ENCODE measurements at regions not wholly inside any gene's neighbourhood (a gene's known extent, or its start where the extent isn't known, plus 50 kb on each side); places are given as distances from the start of the nearest gene placed in this dataset.

DNA sequence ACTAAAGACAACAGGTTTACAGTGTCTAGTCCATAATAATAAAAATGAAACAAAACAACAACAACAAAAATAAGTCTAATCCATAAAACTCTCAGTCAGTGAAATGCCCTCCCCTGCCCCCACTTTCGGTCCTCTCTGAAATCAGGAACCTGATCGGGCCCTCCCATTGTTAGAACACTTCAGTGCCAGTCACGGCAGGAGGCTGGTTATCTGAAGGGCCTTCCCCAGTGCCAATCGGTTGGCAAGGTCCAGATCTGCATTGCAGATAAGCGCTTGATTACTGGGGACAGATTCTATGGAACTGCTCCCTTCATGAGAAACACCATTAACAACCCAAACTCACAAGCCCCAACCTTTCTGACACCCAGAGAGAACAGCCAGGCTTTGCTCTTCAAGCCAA, 72.2 kb upstream of the EEPD1 start:
- no peak for DNase-seq (ENCODE audit: low spot score in 2 of 2)
- Histone ChIP-seq H3K9me3 (no peaks in the 10 kb centered on the region), H3K4me3 (no peak overlapping the region), H3K36me3 (no peaks in the 10 kb centered on the region), H3K27me3 (no peaks in the 10 kb centered on the region), H3K4me1 (no peaks in the 10 kb centered on the region), H3K27ac (no peak overlapping the region)
- TF ChIP-seq, protein P1, sequence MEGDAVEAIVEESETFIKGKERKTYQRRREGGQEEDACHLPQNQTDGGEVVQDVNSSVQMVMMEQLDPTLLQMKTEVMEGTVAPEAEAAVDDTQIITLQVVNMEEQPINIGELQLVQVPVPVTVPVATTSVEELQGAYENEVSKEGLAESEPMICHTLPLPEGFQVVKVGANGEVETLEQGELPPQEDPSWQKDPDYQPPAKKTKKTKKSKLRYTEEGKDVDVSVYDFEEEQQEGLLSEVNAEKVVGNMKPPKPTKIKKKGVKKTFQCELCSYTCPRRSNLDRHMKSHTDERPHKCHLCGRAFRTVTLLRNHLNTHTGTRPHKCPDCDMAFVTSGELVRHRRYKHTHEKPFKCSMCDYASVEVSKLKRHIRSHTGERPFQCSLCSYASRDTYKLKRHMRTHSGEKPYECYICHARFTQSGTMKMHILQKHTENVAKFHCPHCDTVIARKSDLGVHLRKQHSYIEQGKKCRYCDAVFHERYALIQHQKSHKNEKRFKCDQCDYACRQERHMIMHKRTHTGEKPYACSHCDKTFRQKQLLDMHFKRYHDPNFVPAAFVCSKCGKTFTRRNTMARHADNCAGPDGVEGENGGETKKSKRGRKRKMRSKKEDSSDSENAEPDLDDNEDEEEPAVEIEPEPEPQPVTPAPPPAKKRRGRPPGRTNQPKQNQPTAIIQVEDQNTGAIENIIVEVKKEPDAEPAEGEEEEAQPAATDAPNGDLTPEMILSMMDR (IDR thresholded peaks at IDR 0.05) = no peak
- TF ChIP-seq POLR2A (IDR thresholded peaks at IDR 0.05) (no peak), POLR2AphosphoS5 (IDR thresholded peaks at IDR 0.05) (no peak)
- intact Hi-C loops (cut with DNase I; ENCODE audit: low total_unique reads) = no loop called here

DNA sequence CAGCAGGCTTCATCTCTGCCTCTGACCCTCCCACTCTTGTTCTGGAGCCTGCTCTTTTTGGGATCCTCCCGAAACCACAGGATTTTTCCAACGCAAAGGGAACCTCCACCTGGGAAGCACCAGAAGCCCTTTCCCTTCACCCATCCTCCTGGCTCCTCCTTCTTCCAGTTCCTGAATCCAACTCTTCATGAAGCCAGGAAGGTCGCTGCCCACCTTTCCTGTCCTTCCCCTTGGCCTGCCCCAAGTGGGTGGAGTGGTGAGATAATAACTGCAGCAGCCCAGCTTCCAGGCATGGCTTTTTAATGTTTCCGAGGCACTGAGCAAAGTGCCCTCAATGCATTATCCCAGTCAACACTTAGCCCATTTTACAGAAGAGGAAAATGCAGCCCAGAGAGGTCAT, 70.8 kb upstream of the EEPD1 start:
- Histone ChIP-seq H3K4me1 (no peaks in the 10 kb centered on the region), H3K9me3 (no peaks in the 10 kb centered on the region), H3K36me3 (no peaks in the 10 kb centered on the region), H3K27me3 (no peaks in the 10 kb centered on the region), H3K4me3 (no peak overlapping the region), H3K27ac (peak overlapping the region in 1 of 2 donors; percentile 29)
- intact Hi-C loops (cut with DNase I; ENCODE audit: low total_unique reads) = no loop called here
- TF ChIP-seq POLR2AphosphoS5 (IDR thresholded peaks at IDR 0.05) = no peak
- no peak for TF ChIP-seq POLR2A (IDR thresholded peaks at IDR 0.05)
- TF ChIP-seq, protein P1 (IDR thresholded peaks at IDR 0.05) = no peak
- no peak for DNase-seq (ENCODE audit: low spot score in 2 of 2)

DNA sequence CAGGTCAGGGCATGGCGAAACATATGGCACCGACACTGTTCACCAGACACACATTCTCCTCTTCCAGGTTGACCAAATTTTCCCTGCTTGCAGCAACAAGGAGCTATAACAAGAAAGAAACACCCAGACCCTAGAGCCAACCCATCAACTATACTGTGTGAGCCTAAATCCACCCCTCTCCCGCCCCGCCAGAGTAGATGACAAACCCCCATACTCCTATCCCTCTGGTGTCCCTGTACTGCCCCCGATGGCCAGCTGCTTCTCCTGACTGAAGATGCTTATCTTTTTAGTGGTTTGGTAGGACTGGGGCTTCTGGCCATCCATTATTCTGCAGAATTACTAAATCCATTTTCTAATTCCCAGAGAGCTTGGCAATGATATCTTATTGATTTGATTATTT, 70.1 kb upstream of the EEPD1 start:
- intact Hi-C loops (cut with DNase I; ENCODE audit: low total_unique reads) = no loop called here
- Histone ChIP-seq H3K36me3 (no peaks in the 10 kb centered on the region), H3K4me3 (no peak overlapping the region), H3K9me3 (no peaks in the 10 kb centered on the region), H3K27me3 (no peaks in the 10 kb centered on the region), H3K27ac (no peak overlapping the region), H3K4me1 (no peaks in the 10 kb centered on the region)
- DNase-seq (ENCODE audit: low spot score in 2 of 2) = no peak
- TF ChIP-seq, protein P1 (IDR thresholded peaks at IDR 0.05) = no peak
- TF ChIP-seq POLR2A (IDR thresholded peaks at IDR 0.05) (no peak), POLR2AphosphoS5 (IDR thresholded peaks at IDR 0.05) (no peak)

DNA sequence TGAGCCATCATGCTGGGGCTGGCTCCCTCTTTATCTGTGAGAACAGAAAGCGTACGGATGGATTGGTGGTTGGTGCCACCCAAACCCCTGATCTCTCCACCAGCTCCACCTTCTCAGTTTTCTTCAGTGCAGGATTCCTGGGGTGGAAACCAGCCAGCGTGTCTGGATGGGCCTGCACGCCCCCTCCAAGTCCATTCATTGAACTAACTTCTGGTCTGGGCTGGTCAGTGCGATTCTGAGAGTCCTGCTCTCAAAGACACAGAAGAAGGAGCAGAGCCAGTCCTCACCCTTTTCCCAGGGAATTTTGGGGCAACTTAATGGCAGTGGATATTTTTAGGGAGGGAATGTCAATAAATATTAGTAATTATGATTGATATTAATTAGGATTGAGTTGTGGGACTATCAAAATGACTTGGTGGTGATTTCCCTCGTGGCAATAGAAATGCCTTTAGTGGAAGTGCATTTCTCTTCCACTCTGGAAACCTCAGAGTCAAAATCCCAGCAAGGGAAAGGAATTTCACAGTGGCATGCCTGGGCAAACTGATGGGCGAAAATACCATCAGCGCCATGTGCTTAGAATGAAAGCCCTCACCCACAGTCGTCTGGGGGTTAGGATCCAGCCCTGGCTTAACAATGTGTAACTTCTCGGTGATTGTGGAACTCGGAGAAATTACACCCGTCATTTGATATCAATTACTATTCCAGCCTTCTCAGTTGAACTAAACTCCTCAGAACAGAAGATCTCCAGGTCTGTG, 69.3 kb upstream of the EEPD1 start:
- intact Hi-C loops (cut with DNase I; ENCODE audit: low total_unique reads) = no loop called here

DNA sequence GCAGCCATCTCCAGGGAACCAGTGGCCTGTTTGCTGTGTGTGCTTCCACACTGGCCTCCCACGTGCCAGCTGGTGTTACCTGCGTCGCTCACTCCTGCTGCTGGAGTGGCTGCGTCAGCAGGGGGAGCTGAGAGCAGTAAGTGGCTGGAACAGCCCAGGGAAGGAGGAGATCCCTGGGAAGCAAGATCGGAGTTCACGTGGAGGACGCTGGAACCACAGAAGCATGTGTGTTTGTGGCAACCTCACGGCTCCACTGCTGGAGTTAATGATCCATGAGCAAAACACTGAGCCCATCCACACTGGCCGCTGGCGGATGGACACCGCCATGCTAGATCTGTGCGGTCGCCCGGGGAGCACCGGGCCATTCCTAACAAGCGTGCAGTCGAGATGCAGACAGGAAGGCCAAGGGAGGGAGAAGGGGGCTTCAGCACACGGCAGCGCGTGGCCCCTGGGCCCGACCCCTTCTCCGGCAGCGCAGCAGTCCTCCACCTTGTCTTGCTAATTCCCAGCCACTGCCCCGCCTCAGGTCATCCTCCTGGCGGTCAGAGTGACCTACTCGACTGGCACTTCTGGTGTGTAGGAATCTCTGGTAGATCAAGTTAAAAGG, 68.5 kb upstream of the EEPD1 start:
- no peaks in the 10 kb centered on the region for H3K4me1 ChIP-seq
- no peak overlapping the region for H3K27ac ChIP-seq
- DNase-seq (ENCODE audit: low spot score in 2 of 2) = no peak
- TF ChIP-seq, protein P1 (IDR thresholded peaks at IDR 0.05) = no peak
- TF ChIP-seq POLR2AphosphoS5 (IDR thresholded peaks at IDR 0.05) (no peak), POLR2A (IDR thresholded peaks at IDR 0.05) (no peak)
- no peak overlapping the region for H3K4me3 ChIP-seq
- intact Hi-C loops (cut with DNase I; ENCODE audit: low total_unique reads) = no loop called here
- no peaks in the 10 kb centered on the region for H3K36me3 ChIP-seq
- H3K27me3 ChIP-seq = no peaks in the 10 kb centered on the region
- no peaks in the 10 kb centered on the region for H3K9me3 ChIP-seq

More for the DNA sequence above, 69.3 kb upstream of the EEPD1 start:
- Histone ChIP-seq H3K4me1 (no peaks in the 10 kb centered on the region), H3K27me3 (no peaks in the 10 kb centered on the region), H3K4me3 (no peak overlapping the region), H3K27ac (no peak overlapping the region), H3K36me3 (no peaks in the 10 kb centered on the region), H3K9me3 (no peaks in the 10 kb centered on the region)
- no peak for DNase-seq (ENCODE audit: low spot score in 2 of 2)
- TF ChIP-seq, protein P1 (IDR thresholded peaks at IDR 0.05) = no peak
- TF ChIP-seq POLR2AphosphoS5 (IDR thresholded peaks at IDR 0.05) (no peak), POLR2A (IDR thresholded peaks at IDR 0.05) (no peak)

Measured in breast epithelium (tissue), 4 donors.